Chondrocyte (in vitro differentiated cells): ENCODE measurements at regions not wholly inside any gene's neighbourhood (a gene's known extent, or its start where the extent isn't known, plus 50 kb on each side); places are given as distances from the start of the nearest gene placed in this dataset.

Experiments
- DNase-seq: peaks from one replicate; pipeline ENCODE4 v3.0.0; 2021; ENCODE audit warnings: mixed read lengths, low spot score
- H3K27ac Mint-ChIP-seq: one replicate; pipeline ENCODE4 v1.8.0; 2021; ENCODE audit warnings: mild to moderate bottlenecking, moderate library complexity, mixed read lengths; ENCODE audit not compliant: unreplicated experiment
- H3K27me3 Mint-ChIP-seq: 2 replicates; pipeline ENCODE4 v1.8.0; 2021; ENCODE audit warnings: low read depth, mixed read lengths
- H3K36me3 Mint-ChIP-seq: 2 replicates; pipeline ENCODE4 v1.8.0; 2021; ENCODE audit warnings: low read depth, mixed read lengths
- H3K4me1 Mint-ChIP-seq: 2 replicates; pipeline ENCODE4 v1.8.0; 2021; ENCODE audit warnings: low read depth, mild to moderate bottlenecking, mixed read lengths
- H3K4me3 Mint-ChIP-seq: one replicate; pipeline ENCODE4 v1.8.0; 2021; ENCODE audit warnings: mild to moderate bottlenecking, moderate library complexity, mixed read lengths; ENCODE audit not compliant: unreplicated experiment
- H3K9me3 Mint-ChIP-seq: 2 replicates; pipeline ENCODE4 v1.8.0; 2021; ENCODE audit warnings: low read depth, mixed read lengths
- CTCF ChIP-seq: fragments of 200-600 bp; sonication (generic); IDR thresholded peaks from 2 replicates; pipeline ENCODE4 v1.5.0; 2021; ENCODE audit warnings: antibody characterized with exemption, mild to moderate bottlenecking, moderate library complexity

GRCh38 chr10:22476601-22477321 lies 131.5 kb downstream of the SPAG6 start:
- TF ChIP-seq CTCF, result no peak

GRCh38 chr10:22477334-22478287 lies 132.3 kb downstream of the SPAG6 start:
- Mint-ChIP-seq H3K9me3 (no peaks in the 10 kb centered on the region), H3K4me3 (no peak overlapping the region), H3K4me1 (peaks cover 28% of the 10 kb centered on the region), H3K27me3 (peaks cover 10% of the 10 kb centered on the region), H3K36me3 (no peaks in the 10 kb centered on the region), H3K27ac (no peak overlapping the region)
- TF ChIP-seq CTCF, result no peak
- DNase-seq, result no peak

More at GRCh38 chr10:22476601-22477321, 131.5 kb downstream of the SPAG6 start:
- Mint-ChIP-seq H3K27ac (no peak overlapping the region), H3K4me3 (peak overlapping the region; percentile 36), H3K27me3 (peaks cover 15% of the 10 kb centered on the region), H3K4me1 (peaks cover 20% of the 10 kb centered on the region), H3K36me3 (no peaks in the 10 kb centered on the region), H3K9me3 (no peaks in the 10 kb centered on the region)
- no peak for DNase-seq

GRCh38 chr10:22478555-22479334 lies 133.4 kb downstream of the SPAG6 start:
- Mint-ChIP-seq H3K9me3 (no peaks in the 10 kb centered on the region), H3K36me3 (no peaks in the 10 kb centered on the region), H3K4me1 (peaks cover 23% of the 10 kb centered on the region), H3K4me3 (no peak overlapping the region), H3K27me3 (peaks cover 10% of the 10 kb centered on the region), H3K27ac (peak overlapping the region; percentile 75)
- DNase-seq, result no peak
- TF ChIP-seq CTCF, result no peak

GRCh38 chr10:22479419-22479818 lies 134.1 kb downstream of the SPAG6 start:
- Mint-ChIP-seq H3K4me1 (peaks cover 23% of the 10 kb centered on the region), H3K4me3 (no peak overlapping the region), H3K9me3 (no peaks in the 10 kb centered on the region), H3K27ac (peak overlapping the region; percentile 75), H3K27me3 (peaks cover 10% of the 10 kb centered on the region), H3K36me3 (no peaks in the 10 kb centered on the region)
- no peak for DNase-seq
- TF ChIP-seq CTCF, result no peak

GRCh38 chr10:22481106-22481505 lies 135.8 kb downstream of the SPAG6 start:
- H3K27ac Mint-ChIP-seq, result no peak overlapping the region
- no peaks in the 10 kb centered on the region for H3K9me3 Mint-ChIP-seq
- no peaks in the 10 kb centered on the region for H3K36me3 Mint-ChIP-seq
- TF ChIP-seq CTCF, result no peak
- H3K4me3 Mint-ChIP-seq, result no peak overlapping the region
- DNase-seq, result no peak
- peaks cover 17% of the 10 kb centered on the region for H3K4me1 Mint-ChIP-seq
- peaks cover 4% of the 10 kb centered on the region for H3K27me3 Mint-ChIP-seq
